GM11168 (cell line): ENCODE measurements at regions not wholly inside any gene's neighbourhood (a gene's known extent, or its start where the extent isn't known, plus 50 kb on each side); places are given as distances from the start of the nearest gene placed in this dataset.
"Not testable (repeated sequence)": the region's sequence is repeated elsewhere in the genome, so short reads cannot be mapped to it uniquely, and the experiment has no call there.

Source experiments
- in situ Hi-C: fragments of 300-500 bp; cut with MboI; formaldehyde crosslinking; loops from one replicate; pipeline ENCODE4 v1.12.0; 2022; ENCODE audit warnings: low sequenced_read_pairs; ENCODE audit not compliant: unreplicated experiment

GRCh38 chr21:31420988-31421387 is 76.9 kb upstream of the TIAM1 start:
- in situ Hi-C loops: no loop called here

GRCh38 chr21:31420354-31420753 is 76.3 kb upstream of the TIAM1 start:
- in situ Hi-C loops: no loop called here

GRCh38 chr21:31418377-31419001 is 74.4 kb upstream of the TIAM1 start:
- in situ Hi-C loops: no loop called here

- in situ Hi-C loops: not testable (repeated sequence)
Measured at GRCh38 chr21:31417214-31417613, 73.2 kb upstream of the TIAM1 start.

- in situ Hi-C loops: no loop called here
Measured at GRCh38 chr21:31416465-31416864, 72.4 kb upstream of the TIAM1 start.

- in situ Hi-C loops: no loop called here
Measured at GRCh38 chr21:31414263-31415000, 70.4 kb upstream of the TIAM1 start.

- in situ Hi-C loops: no loop called here
Measured at GRCh38 chr21:31413698-31414097, 69.6 kb upstream of the TIAM1 start.

- in situ Hi-C loops: no loop called here
Measured at GRCh38 chr21:31410499-31411131, 66.6 kb upstream of the TIAM1 start.

- in situ Hi-C loops: no loop called here
Measured at GRCh38 chr21:31409831-31410487, 65.9 kb upstream of the TIAM1 start.

GRCh38 chr21:31408301-31409088 is 64.4 kb upstream of the TIAM1 start:
- in situ Hi-C loops: no loop called here

- in situ Hi-C loops: no loop called here
Measured at GRCh38 chr21:31406510-31406909, 62.4 kb upstream of the TIAM1 start.

GRCh38 chr21:31405604-31406003 is 61.5 kb upstream of the TIAM1 start:
- in situ Hi-C loops: no loop called here

GRCh38 chr21:31403596-31404333 is 59.7 kb upstream of the TIAM1 start:
- in situ Hi-C loops: no loop called here

- in situ Hi-C loops: no loop called here
Measured at GRCh38 chr21:31399591-31399990, 55.5 kb upstream of the TIAM1 start.

- in situ Hi-C loops: no loop called here
Measured at GRCh38 chr21:31398574-31398973, 54.5 kb upstream of the TIAM1 start.

GRCh38 chr21:31397939-31398338 is 53.9 kb upstream of the TIAM1 start:
- in situ Hi-C loops: no loop called here

- in situ Hi-C loops: no loop called here
Measured at GRCh38 chr21:31397515-31397926, 53.5 kb upstream of the TIAM1 start.

- in situ Hi-C loops: no loop called here
Measured at GRCh38 chr21:31397030-31397429, 53.0 kb upstream of the TIAM1 start.

- in situ Hi-C loops: no loop called here
Measured at GRCh38 chr21:31396399-31396798, 52.3 kb upstream of the TIAM1 start.

GRCh38 chr21:31395791-31396190 is 51.7 kb upstream of the TIAM1 start:
- in situ Hi-C loops: no loop called here
